ENCODE measurements at regions not wholly inside any gene's neighbourhood (a gene's known extent, or its start where the extent isn't known, plus 50 kb on each side); places are given as distances from the start of the nearest gene placed in this dataset.

DNA sequence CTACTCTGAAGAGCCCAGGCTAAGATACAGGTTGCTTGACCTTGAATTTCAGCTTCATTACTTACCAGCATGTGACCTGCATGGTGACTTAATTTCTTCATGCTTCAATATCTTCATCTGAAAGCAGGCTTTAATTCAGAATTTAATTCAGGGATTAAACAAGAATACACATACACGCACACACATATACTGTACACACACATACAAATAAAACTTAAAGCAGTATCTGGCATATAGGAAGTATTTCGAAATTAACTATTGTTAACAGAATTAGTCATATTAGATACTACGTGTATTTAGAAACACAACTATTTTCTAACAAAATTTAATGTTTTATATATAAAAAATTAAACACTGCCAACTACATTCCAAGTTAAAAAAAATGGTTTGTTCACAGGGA lies 640.3 kb downstream of the SLC6A15 start:
- no peak for TF ChIP-seq CEBPB (IDR thresholded peaks at IDR 0.05)
- TF ChIP-seq, protein P1, sequence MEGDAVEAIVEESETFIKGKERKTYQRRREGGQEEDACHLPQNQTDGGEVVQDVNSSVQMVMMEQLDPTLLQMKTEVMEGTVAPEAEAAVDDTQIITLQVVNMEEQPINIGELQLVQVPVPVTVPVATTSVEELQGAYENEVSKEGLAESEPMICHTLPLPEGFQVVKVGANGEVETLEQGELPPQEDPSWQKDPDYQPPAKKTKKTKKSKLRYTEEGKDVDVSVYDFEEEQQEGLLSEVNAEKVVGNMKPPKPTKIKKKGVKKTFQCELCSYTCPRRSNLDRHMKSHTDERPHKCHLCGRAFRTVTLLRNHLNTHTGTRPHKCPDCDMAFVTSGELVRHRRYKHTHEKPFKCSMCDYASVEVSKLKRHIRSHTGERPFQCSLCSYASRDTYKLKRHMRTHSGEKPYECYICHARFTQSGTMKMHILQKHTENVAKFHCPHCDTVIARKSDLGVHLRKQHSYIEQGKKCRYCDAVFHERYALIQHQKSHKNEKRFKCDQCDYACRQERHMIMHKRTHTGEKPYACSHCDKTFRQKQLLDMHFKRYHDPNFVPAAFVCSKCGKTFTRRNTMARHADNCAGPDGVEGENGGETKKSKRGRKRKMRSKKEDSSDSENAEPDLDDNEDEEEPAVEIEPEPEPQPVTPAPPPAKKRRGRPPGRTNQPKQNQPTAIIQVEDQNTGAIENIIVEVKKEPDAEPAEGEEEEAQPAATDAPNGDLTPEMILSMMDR (IDR thresholded peaks at IDR 0.05) = no peak
- TF ChIP-seq, protein P2, sequence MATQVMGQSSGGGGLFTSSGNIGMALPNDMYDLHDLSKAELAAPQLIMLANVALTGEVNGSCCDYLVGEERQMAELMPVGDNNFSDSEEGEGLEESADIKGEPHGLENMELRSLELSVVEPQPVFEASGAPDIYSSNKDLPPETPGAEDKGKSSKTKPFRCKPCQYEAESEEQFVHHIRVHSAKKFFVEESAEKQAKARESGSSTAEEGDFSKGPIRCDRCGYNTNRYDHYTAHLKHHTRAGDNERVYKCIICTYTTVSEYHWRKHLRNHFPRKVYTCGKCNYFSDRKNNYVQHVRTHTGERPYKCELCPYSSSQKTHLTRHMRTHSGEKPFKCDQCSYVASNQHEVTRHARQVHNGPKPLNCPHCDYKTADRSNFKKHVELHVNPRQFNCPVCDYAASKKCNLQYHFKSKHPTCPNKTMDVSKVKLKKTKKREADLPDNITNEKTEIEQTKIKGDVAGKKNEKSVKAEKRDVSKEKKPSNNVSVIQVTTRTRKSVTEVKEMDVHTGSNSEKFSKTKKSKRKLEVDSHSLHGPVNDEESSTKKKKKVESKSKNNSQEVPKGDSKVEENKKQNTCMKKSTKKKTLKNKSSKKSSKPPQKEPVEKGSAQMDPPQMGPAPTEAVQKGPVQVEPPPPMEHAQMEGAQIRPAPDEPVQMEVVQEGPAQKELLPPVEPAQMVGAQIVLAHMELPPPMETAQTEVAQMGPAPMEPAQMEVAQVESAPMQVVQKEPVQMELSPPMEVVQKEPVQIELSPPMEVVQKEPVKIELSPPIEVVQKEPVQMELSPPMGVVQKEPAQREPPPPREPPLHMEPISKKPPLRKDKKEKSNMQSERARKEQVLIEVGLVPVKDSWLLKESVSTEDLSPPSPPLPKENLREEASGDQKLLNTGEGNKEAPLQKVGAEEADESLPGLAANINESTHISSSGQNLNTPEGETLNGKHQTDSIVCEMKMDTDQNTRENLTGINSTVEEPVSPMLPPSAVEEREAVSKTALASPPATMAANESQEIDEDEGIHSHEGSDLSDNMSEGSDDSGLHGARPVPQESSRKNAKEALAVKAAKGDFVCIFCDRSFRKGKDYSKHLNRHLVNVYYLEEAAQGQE (IDR thresholded peaks at IDR 0.05) = no peak
- TF ChIP-seq RAD21 (conservative IDR thresholded peaks at IDR 0.05 in 1 of 2, IDR thresholded peaks at IDR 0.05 in 1 of 2) = no peak
- no peak for TF ChIP-seq KDM1A (IDR thresholded peaks at IDR 0.05; ENCODE audit: low read depth)
- no peak for TF ChIP-seq HDAC2 (IDR thresholded peaks at IDR 0.05)
- TF ChIP-seq, protein P3, sequence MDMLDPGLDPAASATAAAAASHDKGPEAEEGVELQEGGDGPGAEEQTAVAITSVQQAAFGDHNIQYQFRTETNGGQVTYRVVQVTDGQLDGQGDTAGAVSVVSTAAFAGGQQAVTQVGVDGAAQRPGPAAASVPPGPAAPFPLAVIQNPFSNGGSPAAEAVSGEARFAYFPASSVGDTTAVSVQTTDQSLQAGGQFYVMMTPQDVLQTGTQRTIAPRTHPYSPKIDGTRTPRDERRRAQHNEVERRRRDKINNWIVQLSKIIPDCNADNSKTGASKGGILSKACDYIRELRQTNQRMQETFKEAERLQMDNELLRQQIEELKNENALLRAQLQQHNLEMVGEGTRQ (IDR thresholded peaks at IDR 0.05) = no peak
- TF ChIP-seq ZFP36 (IDR thresholded peaks at IDR 0.05; ENCODE audit: borderline replicate concordance, partially characterized antibody) = no peak
- no peak for TF ChIP-seq POLR2A (IDR thresholded peaks at IDR 0.05; ENCODE audit: low read length)
- TF ChIP-seq CHD2 (IDR thresholded peaks at IDR 0.05; ENCODE audit: low read length, partially characterized antibody) = no peak
- TF ChIP-seq RFX5 (IDR thresholded peaks at IDR 0.05) = no peak
- no peak for TF ChIP-seq KDM5A (IDR thresholded peaks at IDR 0.05)
- TF ChIP-seq JUN (IDR thresholded peaks at IDR 0.05) = no peak

Data from A549 (cell line).